ENCODE measurements at regions not wholly inside any gene's neighbourhood (a gene's known extent, or its start where the extent isn't known, plus 50 kb on each side); places are given as distances from the start of the nearest gene placed in this dataset.

GRCh38 chr2:16853088-16853487 lies 187.5 kb upstream of the CYRIA start:
- no peak for DNase-seq (ENCODE audit: insufficient read length, low spot score)
- no peak for FAIRE-seq

DNA sequence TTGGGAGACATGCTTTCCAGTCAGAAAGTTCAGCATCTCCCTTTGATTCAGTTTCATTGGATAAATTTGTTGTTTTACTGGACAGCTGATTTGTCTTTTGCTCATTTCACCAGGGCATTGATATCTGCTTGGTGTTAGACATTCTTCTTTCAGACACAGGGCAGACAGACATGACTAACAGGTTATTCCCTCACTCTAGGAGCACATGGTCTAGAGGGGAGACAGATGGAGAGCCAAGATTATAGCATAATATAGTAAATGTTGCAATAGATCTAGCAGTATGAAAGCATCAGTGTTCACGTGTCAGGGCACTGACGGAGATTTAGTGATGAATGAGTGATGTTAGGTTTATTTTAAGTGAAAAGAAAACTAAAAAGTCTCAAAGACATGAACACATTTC lies 187.0 kb upstream of the CYRIA start:
- DNase-seq (ENCODE audit: insufficient read length, low spot score) (no peak), FAIRE-seq (no peak)
- no peak for TF ChIP-seq CTCF (IDR thresholded peaks at IDR 0.05; ENCODE audit: insufficient read depth, missing control alignments)

More at GRCh38 chr2:16853088-16853487, 187.5 kb upstream of the CYRIA start:
- TF ChIP-seq CTCF (IDR thresholded peaks at IDR 0.05; ENCODE audit: insufficient read depth, missing control alignments): no peak

DNA sequence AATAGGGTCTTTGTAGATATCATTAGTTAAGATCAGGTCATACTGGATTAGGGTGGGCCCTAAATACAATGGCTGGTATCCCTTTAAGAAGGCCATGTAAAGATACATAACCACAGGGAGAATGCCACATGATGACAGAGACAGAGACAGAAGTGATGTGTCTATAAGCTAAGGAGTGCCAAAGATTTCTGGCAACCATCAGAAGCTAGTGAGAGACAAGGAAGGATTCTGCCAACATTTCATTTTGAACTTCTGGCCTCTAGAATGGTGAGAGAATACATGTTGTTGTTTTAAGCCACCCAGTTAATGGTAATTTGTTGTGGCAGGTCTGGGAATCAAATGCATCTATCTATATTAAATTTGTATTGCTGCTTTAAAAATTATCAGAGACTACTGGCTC lies 185.5 kb upstream of the CYRIA start:
- TF ChIP-seq CTCF (IDR thresholded peaks at IDR 0.05; ENCODE audit: insufficient read depth, missing control alignments): no peak
- FAIRE-seq: no peak
- DNase-seq (ENCODE audit: insufficient read length, low spot score): no peak

DNA sequence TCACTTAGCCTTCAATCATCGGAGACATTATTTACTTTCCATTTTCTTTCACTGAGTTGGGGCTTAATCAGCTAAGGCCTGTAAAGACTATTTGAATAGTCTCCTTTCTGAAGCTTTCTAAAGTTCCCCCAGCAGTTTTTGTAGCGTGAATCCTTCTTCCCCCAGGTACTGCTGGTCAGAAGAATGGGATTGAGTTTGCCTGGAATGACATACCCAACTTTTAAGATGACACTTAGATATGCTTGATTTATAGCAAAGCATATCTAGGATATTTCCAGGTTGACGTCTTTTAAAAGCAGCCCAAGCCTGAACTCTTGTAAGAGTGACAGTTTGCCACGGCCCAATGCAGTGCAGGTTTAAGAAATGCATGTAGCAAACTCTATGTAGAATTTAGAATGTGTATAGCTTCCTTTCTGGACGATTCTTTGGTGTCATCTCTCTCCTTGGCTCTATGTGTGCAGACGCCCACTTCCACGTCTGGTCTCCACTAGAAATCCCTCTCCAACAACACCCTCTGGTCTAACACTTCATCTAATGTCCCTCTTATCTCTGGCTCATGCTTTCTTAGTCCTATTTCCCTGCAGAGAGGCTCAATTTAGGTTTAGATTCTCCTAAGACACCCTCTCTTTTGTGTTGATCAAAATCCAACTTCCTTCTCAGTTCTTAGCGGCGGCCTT lies 175.0 kb upstream of the CYRIA start:
- DNase-seq (ENCODE audit: insufficient read length, low spot score) (no peak), FAIRE-seq (no peak)
- TF ChIP-seq CTCF (IDR thresholded peaks at IDR 0.05; ENCODE audit: insufficient read depth, missing control alignments): no peak

DNA sequence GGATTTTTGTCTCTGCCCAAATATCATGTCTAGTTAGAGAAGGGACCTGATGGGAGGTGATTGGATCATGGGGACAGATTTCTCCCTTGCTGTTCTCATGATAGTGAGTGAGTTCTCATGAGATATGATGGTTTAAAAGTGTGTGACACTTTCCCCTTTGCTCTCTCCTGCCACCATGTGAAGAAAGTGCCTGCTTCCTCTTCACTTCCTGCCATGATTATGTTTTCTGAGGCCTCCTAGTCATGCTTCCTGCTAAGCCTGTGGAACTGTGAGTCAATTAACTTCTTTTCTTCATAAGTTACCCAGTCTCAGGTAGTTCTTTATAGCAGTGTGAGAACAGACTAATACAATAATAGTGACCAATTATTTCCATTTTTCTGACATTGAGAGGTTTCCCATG lies 167.3 kb upstream of the CYRIA start:
- TF ChIP-seq CTCF (IDR thresholded peaks at IDR 0.05; ENCODE audit: insufficient read depth, missing control alignments): no peak
- no peak for FAIRE-seq
- no peak for DNase-seq (ENCODE audit: insufficient read length, low spot score)

DNA sequence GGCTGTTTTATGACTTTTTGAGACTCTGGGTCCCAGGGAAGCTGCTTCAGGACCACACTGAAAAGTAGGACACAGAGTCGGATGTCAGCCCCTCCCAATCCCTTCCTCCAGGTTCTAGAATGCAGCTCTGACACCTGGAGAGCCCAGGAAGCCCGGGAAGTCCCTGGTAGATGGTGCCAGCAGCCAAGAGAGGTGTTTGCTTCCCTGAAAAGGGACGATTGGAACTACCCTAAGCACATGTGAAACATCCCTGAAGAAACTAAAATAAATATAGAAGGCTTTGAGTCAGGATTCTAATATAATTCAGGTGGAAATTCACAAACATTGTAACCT lies 163.2 kb upstream of the CYRIA start:
- TF ChIP-seq CTCF (IDR thresholded peaks at IDR 0.05; ENCODE audit: insufficient read depth, missing control alignments): no peak
- no peak for DNase-seq (ENCODE audit: insufficient read length, low spot score)
- no peak for FAIRE-seq

DNA sequence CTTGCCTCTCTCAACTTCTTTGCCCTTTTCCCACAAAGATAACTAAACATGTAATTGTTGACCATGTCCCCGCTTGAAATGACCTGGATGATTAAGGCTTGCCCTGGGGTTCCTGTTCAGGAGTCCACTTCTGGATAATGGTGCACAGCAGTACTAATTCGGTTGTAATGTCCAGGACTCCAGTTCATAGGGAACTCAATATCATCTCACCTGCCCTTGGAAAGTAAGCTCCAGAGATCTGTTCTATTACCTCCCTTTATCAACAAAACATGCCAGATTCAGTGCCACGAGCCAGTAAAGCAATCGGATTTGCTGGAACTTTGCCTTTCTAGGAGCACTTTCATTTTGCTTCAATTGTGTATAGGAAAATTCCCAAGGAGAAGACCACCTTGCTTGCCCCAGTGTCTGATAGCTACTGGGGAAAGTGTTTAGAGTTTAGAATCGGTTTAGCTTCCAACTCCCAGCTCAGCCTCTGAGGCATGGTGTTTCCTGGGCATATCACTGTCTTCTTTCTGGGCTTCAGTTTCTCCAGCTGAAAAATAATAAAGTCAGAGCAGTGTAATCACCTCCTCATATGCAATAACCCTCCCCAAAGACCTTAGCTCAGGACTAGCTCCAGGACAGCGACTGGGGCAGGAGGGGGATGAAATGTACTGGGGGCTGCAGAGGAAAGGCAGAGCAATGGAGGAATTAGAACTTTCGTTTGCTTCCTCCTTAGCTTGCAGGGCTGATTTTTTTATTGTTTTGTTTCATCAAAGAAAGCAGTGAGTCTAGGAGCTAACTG lies 162.6 kb upstream of the CYRIA start:
- no peak for TF ChIP-seq CTCF (IDR thresholded peaks at IDR 0.05; ENCODE audit: insufficient read depth, missing control alignments)
- DNase-seq (ENCODE audit: insufficient read length, low spot score) (no peak), FAIRE-seq (no peak)
